ENCODE measurements at regions not wholly inside any gene's neighbourhood (a gene's known extent, or its start where the extent isn't known, plus 50 kb on each side); places are given as distances from the start of the nearest gene placed in this dataset.

DNA sequence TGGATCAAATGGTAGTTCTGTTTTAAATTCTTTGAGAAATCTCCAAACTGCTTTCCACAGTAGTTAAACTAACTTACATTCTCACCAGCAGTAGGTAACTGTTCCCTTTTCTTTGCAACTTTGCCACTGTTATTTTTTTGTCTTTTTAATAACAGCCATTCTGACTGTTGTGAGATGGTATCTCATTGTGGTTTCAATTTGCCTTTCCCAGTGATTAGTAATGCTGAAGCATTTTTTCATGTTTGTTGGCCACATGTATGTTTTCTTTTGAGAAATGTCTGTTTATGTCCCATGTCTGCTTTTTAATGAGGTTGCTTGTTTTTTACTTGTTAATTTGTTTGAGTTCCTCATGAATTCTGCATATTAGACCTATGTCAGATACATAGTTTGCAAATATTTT lies 198.8 kb downstream of the RAB28 start:
- intact Hi-C loops (cut with DNase I), result no loop called here
- no peaks in the 10 kb centered on the region for H3K27me3 ChIP-seq
- no peaks in the 10 kb centered on the region for H3K4me1 ChIP-seq
- no peaks in the 10 kb centered on the region for H3K9me3 ChIP-seq
- no peak overlapping the region for H3K4me3 ChIP-seq
- DNase-seq (no peak), ATAC-seq (no peak)
- TF ChIP-seq, protein P1, sequence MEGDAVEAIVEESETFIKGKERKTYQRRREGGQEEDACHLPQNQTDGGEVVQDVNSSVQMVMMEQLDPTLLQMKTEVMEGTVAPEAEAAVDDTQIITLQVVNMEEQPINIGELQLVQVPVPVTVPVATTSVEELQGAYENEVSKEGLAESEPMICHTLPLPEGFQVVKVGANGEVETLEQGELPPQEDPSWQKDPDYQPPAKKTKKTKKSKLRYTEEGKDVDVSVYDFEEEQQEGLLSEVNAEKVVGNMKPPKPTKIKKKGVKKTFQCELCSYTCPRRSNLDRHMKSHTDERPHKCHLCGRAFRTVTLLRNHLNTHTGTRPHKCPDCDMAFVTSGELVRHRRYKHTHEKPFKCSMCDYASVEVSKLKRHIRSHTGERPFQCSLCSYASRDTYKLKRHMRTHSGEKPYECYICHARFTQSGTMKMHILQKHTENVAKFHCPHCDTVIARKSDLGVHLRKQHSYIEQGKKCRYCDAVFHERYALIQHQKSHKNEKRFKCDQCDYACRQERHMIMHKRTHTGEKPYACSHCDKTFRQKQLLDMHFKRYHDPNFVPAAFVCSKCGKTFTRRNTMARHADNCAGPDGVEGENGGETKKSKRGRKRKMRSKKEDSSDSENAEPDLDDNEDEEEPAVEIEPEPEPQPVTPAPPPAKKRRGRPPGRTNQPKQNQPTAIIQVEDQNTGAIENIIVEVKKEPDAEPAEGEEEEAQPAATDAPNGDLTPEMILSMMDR (IDR thresholded peaks at IDR 0.05), result no peak
- no peak overlapping the region for H3K27ac ChIP-seq
- H3K36me3 ChIP-seq, result no peaks in the 10 kb centered on the region

DNA sequence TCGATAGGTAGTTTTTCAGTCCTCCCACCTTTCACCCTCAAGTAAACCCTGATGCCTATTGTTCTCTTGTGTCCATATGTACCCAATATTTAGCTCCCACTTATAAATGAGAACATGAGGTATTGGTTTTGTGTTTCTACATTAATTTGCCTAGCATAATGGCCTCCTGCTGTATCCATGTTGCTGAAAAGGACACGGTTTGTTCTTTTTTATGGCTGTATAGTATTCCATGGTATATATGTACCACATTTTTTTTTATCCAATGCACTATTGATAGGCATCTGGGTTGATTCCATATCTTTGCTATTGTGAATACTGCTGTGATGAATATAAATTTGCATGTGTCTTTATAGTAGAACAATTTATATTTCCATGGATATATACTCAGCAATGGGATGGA lies 199.2 kb downstream of the RAB28 start:
- no peaks in the 10 kb centered on the region for H3K9me3 ChIP-seq
- no peak for ATAC-seq
- H3K27me3 ChIP-seq, result no peaks in the 10 kb centered on the region
- TF ChIP-seq, protein P1 (IDR thresholded peaks at IDR 0.05), result no peak
- H3K4me1 ChIP-seq, result no peaks in the 10 kb centered on the region
- H3K4me3 ChIP-seq, result no peak overlapping the region
- no peak for DNase-seq
- H3K27ac ChIP-seq, result no peak overlapping the region
- intact Hi-C loops (cut with DNase I), result no loop called here
- no peaks in the 10 kb centered on the region for H3K36me3 ChIP-seq

DNA sequence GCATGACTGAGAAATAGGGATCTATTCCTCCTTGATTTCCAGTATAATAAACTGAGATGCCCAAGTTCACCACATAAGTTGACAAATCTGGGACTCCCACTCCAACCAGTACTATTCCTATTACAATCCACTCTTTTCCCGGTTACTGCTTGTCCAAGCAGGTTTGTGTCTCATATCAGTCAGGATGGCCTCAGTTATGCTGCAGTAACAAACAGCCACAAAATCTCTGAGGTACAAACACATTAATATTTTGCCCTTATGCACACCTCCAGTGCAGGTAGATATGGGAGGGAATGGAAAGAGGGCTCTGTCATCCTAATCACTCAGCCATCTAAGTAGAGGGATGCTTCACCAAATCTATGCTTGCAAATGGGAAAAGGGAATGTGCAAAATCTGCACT lies 207.8 kb downstream of the RAB28 start:
- H3K4me3 ChIP-seq, result no peak overlapping the region
- H3K36me3 ChIP-seq, result no peaks in the 10 kb centered on the region
- no peak for DNase-seq
- TF ChIP-seq, protein P1 (IDR thresholded peaks at IDR 0.05), result no peak
- intact Hi-C loops (cut with DNase I), result no loop called here
- no peaks in the 10 kb centered on the region for H3K4me1 ChIP-seq
- peaks cover 13% of the 10 kb centered on the region for H3K9me3 ChIP-seq
- H3K27me3 ChIP-seq, result no peaks in the 10 kb centered on the region
- ATAC-seq, result no peak
- H3K27ac ChIP-seq, result no peak overlapping the region

DNA sequence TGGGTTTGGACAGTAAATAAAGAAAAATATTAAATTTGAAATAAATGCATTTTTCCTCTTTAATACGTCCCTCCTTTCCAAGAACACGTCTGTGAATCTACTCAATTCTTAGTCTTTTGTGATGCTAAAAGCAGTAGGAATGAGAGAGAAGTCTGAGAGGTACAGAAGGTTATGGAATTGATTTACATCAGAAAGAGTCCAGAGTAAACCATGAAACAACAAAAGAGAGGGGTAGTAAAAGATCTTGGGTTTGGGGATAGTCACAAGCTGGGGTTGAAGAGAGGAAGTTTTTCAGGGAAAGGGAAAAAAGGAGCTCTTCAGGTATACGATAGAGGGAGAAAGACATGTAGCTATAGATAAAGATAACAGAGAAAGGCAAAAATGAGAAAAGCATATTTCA lies 215.4 kb downstream of the RAB28 start:
- Histone ChIP-seq H3K4me3 (no peak overlapping the region), H3K9me3 (peaks cover 8% of the 10 kb centered on the region), H3K36me3 (no peaks in the 10 kb centered on the region), H3K4me1 (no peaks in the 10 kb centered on the region), H3K27me3 (no peaks in the 10 kb centered on the region), H3K27ac (no peak overlapping the region)
- TF ChIP-seq, protein P1 (IDR thresholded peaks at IDR 0.05), result no peak
- ATAC-seq (no peak), DNase-seq (no peak)
- intact Hi-C loops (cut with DNase I), result no loop called here

DNA sequence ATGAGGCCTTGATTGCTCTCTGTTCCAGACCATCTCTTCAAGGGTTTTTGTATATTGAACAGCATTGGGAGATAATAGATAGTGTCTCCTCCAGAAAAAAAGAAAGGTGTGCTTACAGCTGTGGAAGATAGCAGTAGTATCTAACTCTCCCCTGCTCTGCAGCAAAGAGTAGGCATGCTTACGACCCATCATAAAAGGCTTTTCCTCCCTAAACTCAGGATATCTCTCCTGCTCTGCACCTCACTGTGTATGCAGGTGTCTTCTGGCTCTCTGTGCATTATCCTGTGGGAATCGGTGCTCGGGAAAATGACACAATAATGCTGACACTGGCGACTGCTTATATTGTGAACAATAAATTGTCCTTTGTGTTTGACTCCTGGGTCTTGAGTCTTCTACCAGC lies 216.0 kb downstream of the RAB28 start:
- H3K9me3 ChIP-seq, result peaks cover 2% of the 10 kb centered on the region
- intact Hi-C loops (cut with DNase I), result no loop called here
- no peak overlapping the region for H3K27ac ChIP-seq
- H3K4me1 ChIP-seq, result no peaks in the 10 kb centered on the region
- TF ChIP-seq, protein P1 (IDR thresholded peaks at IDR 0.05), result no peak
- no peaks in the 10 kb centered on the region for H3K27me3 ChIP-seq
- DNase-seq (no peak), ATAC-seq (no peak)
- no peak overlapping the region for H3K4me3 ChIP-seq
- no peaks in the 10 kb centered on the region for H3K36me3 ChIP-seq

DNA sequence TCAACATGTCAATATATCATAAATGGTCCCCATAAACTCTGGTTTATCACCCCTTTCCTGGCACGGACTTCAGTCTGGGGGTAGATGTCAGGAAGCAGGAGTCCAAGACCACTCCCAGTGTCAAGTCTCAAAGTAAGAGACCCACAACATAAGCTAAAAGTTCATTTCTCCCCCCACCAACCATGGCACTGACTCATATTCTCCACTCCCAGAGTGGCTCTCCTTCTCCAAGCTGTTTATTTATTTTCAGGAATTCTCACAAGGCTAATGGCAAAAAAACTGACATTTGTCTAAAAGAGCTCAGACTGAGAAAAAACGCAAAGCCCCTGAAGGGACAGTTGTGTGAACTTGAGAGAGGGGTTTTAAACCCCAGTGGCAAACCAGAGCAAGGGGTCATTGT lies 217.0 kb downstream of the RAB28 start:
- Histone ChIP-seq H3K27ac (no peak overlapping the region), H3K4me3 (no peak overlapping the region), H3K9me3 (no peaks in the 10 kb centered on the region), H3K4me1 (no peaks in the 10 kb centered on the region), H3K27me3 (no peaks in the 10 kb centered on the region), H3K36me3 (no peaks in the 10 kb centered on the region)
- TF ChIP-seq, protein P1 (IDR thresholded peaks at IDR 0.05), result no peak
- intact Hi-C loops (cut with DNase I), result no loop called here
- DNase-seq, result no peak
- no peak for ATAC-seq

All from upper lobe of right lung (tissue), 1 donor.